Fibroblast of villous mesenchyme (primary cell): ENCODE measurements at regions not wholly inside any gene's neighbourhood (a gene's known extent, or its start where the extent isn't known, plus 50 kb on each side); places are given as distances from the start of the nearest gene placed in this dataset.

Experiments
- DNase-seq: peaks from one replicate; pipeline ENCODE4 v3.0.0-alpha.2; 2010; ENCODE audit warnings: low read depth
- H3K4me3 ChIP-seq: 2 replicates; pipeline ENCODE4 v1.5.1; 2011; ENCODE audit warnings: low read depth, mild to moderate bottlenecking, low read length
- CTCF ChIP-seq: IDR thresholded peaks from 2 replicates; pipeline ENCODE4 v1.5.1; 2012; ENCODE audit warnings: low read depth, mild to moderate bottlenecking, low read length; ENCODE audit not compliant: insufficient read depth

GRCh38 chr1:209516771-209517680 is 66.5 kb upstream of the CAMK1G start:
- no peak for DNase-seq

GRCh38 chr1:209517681-209518050 is 65.8 kb upstream of the CAMK1G start:
- no peak for TF ChIP-seq CTCF
- no peak overlapping the region for H3K4me3 ChIP-seq
- no peak for DNase-seq

More at GRCh38 chr1:209516771-209517680, 66.5 kb upstream of the CAMK1G start:
- no peak overlapping the region for H3K4me3 ChIP-seq
- no peak for TF ChIP-seq CTCF

- DNase-seq = no peak
- TF ChIP-seq CTCF = no peak
- no peak overlapping the region for H3K4me3 ChIP-seq
Observed at GRCh38 chr1:209519786-209520185, 63.7 kb upstream of the CAMK1G start.

GRCh38 chr1:209522826-209523225 is 60.7 kb upstream of the CAMK1G start:
- TF ChIP-seq CTCF = no peak
- H3K4me3 ChIP-seq = no peak overlapping the region
- no peak for DNase-seq

GRCh38 chr1:209526137-209526536 is 57.4 kb upstream of the CAMK1G start:
- TF ChIP-seq CTCF = no peak
- no peak for DNase-seq

GRCh38 chr1:209527372-209527771 is 56.1 kb upstream of the CAMK1G start:
- no peak for TF ChIP-seq CTCF
- H3K4me3 ChIP-seq = no peak overlapping the region
- DNase-seq = peak; percentile 35

More at GRCh38 chr1:209526137-209526536, 57.4 kb upstream of the CAMK1G start:
- H3K4me3 ChIP-seq = no peak overlapping the region
